Lung microvascular endothelial cell (primary cell): ENCODE measurements at regions not wholly inside any gene's neighbourhood (a gene's known extent, or its start where the extent isn't known, plus 50 kb on each side); places are given as distances from the start of the nearest gene placed in this dataset.
A peak's percentile ranks its signal among the peaks of the same experiment; 100 is the strongest.
"Not testable (repeated sequence)": the region's sequence is repeated elsewhere in the genome, so short reads cannot be mapped to it uniquely, and the experiment has no call there.

Experiments used
- DNase-seq, 2 donors: peaks; one replicate each; pipeline versions ENCODE4 v3.0.0 to v3.0.0-alpha.2; 2010; ENCODE audit warnings: low read depth in 2 of 2

- not testable (repeated sequence) for DNase-seq
Observed at GRCh38 chr14:19511055-19511454, 76.9 kb upstream of the POTEG start.

- DNase-seq: not testable (repeated sequence)
Observed at GRCh38 chr14:19489475-19489874, 55.3 kb upstream of the POTEG start.

GRCh38 chr14:19488457-19488856 is 54.3 kb upstream of the POTEG start:
- not testable (repeated sequence) for DNase-seq

- not testable (repeated sequence) for DNase-seq
Observed at GRCh38 chr14:19487690-19488089, 53.5 kb upstream of the POTEG start.

- DNase-seq: not testable (repeated sequence)
Observed at GRCh38 chr14:19487265-19487664, 53.1 kb upstream of the POTEG start.

GRCh38 chr14:19485346-19485745 is 51.2 kb upstream of the POTEG start:
- DNase-seq: peak in 1 of 2 donors; percentile 0
